Brain pericyte (primary cell): ENCODE measurements at regions not wholly inside any gene's neighbourhood (a gene's known extent, or its start where the extent isn't known, plus 50 kb on each side); places are given as distances from the start of the nearest gene placed in this dataset.
A peak's percentile ranks its signal among the peaks of the same experiment; 100 is the strongest.

Source experiments
- DNase-seq: peaks from one replicate; pipeline ENCODE4 v3.0.0-alpha.2; 2012; ENCODE audit warnings: low read depth, low spot score

DNA sequence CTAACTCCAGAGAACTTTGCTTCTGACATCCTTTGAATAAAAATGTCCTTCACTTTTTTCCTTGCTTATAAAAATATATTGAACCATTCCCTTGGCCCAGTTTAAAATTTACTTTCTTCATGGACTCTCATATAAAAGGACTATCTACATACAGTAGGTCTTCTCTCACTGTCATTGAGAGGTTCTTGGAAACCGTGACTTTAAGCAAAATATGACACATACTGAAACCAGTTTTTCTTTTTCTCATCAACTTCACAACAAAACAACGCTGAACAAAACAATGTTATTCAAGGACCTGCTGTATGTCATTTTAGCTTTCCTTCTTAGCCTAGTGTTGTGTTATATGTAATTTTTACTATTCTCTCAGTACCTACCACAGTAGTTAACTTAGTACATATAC lies 496.8 kb downstream of the CENPC start:
- no peak for DNase-seq

DNA sequence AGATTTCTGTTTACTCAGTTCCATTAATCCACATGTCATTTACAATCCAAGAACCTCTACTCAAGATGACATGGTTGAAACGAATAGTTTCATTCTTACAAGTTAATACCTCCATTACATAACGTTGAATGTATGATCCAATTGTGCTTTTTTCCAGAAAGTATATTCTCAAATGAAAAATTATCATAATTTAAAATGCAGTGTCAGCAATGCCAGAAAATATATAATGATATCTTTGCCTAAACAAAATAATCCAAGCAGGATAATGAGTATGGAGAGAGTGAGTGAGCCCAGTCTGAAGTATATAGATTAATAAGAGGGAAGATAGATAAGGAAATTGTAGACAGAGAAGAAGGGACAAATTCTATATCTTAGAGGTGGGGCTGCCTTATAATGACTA lies 505.0 kb downstream of the CENPC start:
- no peak for DNase-seq

DNA sequence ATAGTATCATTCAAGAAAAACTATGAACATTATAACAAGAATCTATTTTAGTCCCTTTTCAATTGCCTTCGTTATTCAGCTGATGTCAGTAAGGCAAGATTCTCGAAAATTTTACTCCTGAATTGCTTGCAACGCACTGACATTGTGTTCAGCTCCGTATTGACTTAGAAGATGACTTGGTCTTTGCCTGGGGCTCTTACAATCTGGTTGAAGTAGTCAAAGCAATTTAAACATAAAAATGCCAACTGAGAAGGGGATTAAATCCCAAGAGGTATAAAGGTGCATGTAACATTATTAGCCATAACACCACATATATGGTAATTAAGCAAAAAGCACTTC lies 507.1 kb downstream of the CENPC start:
- no peak for DNase-seq

DNA sequence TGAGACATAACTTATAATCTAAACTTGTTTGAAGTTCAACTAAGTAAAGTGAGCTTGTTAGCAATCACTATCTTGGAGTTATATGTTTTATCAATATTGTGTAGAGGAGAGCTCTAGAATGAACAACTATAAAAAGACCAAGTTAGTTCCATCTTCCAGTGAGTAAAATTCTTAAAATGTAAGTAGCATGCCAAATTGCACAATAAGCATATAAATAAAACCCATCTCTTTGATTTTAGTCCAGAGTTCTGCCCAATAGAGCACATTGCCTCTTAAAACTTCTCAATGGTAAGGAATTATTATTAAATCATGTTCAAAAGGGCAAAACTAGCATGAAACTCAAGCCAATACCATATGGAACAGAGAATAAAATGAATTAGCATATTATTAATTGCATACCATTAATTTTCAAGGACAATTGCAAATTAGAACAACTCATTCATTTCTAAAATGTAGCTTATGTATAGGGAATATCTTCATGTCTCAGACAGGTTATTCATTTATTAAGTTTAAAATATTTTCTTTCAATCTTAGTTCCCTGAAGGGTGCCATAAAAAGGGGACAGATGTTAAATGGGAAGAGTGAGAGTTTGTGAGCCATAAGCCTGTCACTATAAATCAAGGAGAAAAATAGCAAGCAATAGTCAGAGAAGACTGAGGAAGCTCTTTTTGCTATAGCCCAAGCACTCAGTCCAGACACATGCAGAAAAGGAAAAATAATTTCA lies 507.6 kb downstream of the CENPC start:
- no peak for DNase-seq

DNA sequence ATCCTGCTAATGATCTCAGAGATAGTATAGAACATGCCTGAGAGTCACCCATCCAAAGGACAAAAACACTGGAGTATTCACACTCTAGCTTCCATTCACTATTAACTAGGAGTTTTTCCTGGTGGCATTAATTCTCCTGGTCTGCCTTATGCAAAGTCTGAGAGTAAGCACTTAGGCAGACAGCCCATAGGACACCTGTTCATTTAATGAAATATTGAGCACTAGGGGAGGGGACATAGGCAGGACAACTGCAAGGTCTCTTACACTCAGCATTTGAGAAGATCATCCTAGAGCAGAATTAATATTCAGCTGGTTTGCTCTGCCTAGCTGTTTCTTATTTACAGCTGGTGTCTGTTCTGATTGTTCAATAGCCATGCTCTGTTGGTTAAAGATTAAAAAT lies 508.5 kb downstream of the CENPC start:
- DNase-seq, result no peak

DNA sequence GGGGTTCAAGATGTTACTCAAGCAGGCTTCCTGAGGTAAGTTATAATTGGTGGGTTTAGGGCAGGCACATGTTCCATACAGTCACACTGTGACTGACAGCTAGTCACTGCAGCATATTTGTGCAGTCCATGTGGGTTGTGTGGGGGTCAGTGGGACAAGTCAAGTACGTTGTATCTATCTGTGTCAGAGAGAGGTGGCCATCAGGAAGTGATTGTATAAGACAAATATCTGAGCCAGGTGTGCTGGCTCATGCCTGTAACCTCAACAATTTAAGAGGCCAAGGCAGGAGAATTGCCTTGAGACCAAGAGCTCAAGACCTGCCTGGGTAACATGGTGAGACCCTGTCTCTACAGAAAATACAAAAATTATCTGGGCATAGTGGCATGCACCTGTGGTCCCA lies 509.3 kb downstream of the CENPC start:
- DNase-seq, result no peak

DNA sequence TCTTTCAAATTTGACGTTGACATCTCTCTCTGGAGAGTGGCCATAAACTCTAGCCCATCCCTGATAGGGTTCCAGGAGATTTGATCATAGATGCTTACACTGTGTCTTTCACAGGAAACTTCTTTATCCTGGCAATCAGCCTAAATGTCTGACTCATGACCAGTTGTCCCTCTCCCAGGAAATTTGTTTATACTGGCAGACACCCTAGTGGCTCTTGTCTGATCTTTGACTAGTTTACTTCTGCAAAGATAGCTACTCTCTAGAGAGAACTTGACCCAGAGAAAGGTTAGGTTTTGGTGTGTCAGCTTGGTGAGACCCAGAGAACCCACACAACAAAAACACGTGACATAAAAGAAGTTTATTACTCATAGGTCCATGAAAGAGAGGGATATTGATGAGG lies 509.8 kb downstream of the CENPC start:
- DNase-seq, result peak; percentile 69

DNA sequence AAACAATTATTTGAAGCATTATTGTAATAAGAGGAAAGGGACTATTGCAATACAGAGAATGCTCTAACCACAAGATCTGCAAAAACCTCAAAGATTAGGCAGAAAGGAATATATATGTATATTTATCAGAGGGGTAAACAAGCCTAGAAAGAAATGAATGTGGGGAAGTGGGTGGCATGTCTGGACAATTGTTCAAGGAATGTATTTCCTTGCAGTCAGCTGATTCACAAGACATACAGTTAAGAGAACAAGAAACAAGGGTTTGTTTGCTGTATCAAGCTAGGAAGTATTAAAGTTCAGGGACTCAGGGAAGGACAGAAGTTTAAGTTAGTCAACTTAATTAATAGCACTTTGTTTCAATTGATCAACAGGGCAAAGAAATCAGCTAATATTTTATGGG lies 514.7 kb downstream of the CENPC start:
- no peak for DNase-seq

DNA sequence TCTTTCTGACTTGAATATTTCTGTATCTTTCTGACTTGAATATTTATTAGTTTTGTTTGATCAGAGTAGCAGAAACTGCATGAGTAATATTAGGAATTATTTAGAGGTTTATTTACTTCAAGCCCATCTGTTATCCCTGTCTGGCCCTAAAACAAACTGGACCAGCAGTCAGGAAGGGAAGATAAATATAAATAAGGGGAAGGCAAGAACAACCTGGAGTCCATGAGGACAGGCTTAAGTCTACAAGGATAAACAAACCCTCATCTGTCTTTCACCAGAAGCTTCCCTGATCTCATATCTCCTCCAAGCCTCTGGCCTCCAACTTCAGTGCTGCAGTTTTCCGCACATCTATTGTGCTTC lies 524.9 kb downstream of the CENPC start:
- no peak for DNase-seq

DNA sequence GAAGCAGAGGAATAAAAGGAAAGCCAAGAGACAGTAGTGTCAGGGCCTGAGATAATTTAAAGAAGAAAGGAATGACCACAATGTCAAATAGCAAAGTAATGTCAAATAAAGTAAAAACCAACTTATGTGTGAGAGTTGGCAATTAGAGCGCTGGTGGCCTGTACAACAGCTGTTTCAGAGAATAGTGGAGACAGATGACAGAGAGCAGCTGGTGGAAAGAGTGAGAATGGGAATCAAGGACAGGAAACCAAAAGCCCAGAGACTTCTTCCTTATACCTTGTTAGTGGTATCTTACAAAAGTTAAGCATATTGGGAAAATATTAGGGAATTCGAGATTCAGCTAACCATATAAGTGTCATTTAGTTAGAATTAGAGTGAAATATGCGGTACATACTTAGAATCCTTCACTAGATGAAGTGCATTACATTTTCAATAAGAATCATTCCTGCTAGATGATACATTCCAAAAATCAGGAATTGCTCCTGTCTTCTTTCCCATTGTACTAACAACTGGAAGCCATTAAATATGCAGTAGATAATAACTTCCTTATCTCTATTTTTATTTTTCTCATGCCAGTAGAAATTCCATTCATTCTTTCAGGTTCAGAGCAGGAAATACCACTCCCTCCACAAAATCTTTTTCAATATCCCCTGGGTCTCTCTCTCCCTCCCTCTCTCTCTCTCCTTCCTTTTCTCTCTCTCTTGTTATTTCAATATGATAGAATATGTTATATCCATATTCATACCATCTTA lies 525.4 kb downstream of the CENPC start:
- DNase-seq, result no peak

DNA sequence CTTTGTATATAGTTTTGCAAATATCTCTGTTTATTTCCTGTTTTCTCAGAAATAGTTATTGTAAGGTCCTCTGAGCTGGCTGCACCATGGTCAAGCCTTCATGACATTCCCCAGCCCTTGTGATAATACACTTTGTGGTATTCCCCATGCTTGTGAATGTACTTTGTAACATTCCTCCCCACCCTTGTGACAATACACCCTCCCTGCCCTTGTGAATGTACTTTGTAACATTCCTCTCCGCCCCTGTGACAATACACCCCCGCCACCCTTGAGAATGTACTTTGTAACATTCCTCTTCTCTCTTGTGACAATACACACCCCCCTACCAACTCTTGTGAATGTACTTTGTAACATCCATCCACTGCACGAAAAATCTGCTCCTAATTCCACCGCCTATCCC lies 530.7 kb downstream of the CENPC start:
- no peak for DNase-seq

DNA sequence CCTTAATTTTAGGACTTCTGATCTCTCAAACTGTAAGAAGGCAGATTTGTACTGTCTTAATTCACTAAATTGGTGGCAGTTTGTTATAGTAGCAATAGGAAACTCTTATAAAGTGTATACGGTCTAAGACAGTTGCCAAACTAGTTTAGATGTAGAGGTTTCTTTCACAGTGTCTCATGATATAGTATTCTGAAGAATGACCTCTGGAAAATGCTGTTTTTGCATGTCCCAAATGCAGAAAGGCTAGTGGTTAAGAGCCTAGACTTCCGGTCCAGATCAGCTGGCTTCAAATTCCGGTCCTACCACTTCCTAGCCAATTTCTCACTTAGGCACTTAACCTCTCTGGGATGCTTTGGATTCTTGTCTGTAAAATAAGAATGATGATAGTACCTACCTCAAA lies 538.5 kb downstream of the CENPC start:
- no peak for DNase-seq

DNA sequence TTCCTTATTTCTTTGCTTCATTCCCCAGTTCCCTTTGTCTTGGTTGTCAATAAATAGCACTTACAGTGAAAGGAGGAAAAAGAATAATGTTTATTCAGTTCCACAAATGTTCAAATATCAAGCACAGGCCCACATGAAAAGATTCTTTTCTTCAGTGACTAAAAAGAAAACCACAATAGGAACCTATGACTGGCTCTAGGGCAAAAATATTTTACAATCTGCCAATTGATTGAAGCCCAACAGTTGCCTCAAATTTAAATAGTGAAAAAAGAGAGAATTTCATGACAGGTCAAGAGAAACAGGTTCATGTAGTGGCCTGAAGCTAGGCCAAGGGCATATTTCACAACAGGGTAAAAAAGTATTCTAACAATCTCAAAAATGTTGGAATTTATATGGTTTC lies 553.8 kb downstream of the CENPC start:
- DNase-seq, result no peak

DNA sequence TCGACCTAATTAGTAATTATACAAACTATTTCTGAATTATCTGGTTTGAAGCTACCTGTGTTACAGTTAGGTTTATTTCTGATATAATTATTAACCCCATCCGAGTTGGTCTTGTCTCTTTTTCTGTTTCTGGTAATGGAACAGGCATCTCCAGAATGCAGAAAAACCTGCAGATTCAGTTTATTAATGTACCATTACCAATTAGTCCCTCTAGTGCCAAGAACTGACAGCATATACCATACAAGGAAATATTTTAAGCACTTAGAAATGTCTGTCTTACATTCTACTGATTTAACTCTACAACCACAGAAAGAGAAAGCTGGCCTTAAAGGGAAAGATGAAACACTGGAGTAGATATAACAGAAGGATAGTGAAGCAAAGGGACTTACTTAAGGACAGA lies 570.6 kb downstream of the CENPC start:
- no peak for DNase-seq

DNA sequence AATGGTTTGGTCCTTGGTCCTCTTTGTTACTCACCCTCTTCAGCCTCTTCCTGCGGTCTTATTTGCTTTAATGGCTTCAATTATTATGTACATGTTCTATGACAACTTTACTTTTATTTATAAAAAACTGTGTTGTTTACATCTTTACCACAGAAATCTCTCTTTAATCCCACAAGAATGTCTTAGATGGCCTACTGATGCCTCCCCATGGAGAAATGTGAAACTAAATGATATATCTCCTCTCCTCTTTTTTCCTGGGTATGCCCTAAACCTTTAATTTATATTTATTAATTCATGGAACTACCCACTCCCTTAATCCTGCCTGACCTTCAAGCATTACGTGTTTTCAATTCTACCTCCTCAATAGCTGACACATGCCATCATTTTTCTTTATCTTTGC lies 573.2 kb downstream of the CENPC start:
- DNase-seq, result no peak

DNA sequence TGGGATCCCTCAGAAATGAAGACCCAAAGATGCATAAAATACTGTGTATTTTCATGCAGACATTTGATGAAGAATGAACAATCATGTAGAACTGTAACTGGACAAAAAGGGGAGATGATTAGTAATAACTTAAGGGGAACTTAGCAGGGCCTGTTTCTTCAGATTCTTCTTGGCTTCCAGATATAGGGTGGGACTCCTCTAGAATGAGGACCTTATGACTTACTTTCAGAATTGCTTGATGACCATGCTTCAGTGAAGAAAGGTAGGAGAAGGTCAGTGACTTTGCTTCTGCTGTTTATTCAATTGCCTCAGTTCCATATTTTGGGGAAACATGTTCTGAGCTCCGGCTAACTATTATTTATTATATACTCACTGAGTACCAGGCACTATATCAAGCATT lies 580.8 kb downstream of the CENPC start:
- no peak for DNase-seq

DNA sequence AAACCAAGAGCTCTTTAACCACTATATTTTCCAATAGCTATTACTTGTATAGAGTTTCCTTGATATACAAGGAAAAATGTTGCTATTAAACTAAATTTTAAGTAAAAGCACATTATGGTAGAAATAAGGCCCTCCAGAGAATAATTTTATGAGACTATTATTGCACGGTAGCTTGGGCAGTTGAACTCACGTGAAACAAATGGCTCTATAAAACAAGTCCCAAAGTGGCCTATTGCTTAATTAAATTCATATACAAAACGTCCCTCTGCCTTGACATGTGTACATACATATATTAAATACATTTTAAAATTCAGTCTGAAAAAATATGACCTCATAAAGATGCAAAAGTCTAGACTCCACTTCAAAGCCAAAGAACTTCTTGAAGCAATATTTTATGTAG lies 582.2 kb downstream of the CENPC start:
- no peak for DNase-seq

DNA sequence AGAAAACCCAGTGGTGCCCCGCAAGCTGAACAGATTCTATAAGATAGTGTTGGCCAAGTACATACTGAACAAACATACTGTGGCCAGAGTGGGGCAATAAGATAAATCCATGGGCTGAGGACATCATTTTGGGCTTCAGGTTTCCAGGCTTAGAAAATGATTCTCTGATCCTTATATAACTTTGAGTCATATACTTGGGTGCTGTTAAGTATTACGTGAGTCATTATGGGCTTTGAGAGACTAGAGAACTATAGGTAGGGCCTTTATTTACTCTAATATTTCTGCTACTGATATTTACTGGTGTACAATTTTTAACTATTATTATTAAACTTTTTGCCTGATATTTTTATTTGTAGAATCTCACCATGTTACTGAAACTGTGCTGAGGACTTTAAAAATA lies 586.1 kb downstream of the CENPC start:
- no peak for DNase-seq

DNA sequence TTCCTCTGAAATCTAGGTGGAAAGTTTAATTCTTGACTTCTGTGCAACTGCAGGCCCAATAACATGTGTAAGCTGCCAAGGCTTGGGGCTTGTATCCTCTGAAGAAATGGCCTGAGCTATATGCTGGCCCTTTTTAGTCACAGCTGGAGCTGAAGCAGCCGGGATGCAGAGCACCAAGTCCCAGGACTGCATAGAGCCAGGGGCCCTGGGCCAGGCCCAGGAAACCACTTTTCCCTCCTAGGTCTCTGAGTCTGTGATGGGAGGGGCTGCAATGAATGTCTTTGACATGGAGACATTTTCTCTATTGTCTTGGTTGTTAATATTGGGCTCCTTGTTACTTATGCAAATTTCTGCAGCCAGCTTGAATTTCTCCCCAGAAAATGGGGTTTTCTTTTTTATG lies 588.5 kb downstream of the CENPC start:
- DNase-seq, result no peak

DNA sequence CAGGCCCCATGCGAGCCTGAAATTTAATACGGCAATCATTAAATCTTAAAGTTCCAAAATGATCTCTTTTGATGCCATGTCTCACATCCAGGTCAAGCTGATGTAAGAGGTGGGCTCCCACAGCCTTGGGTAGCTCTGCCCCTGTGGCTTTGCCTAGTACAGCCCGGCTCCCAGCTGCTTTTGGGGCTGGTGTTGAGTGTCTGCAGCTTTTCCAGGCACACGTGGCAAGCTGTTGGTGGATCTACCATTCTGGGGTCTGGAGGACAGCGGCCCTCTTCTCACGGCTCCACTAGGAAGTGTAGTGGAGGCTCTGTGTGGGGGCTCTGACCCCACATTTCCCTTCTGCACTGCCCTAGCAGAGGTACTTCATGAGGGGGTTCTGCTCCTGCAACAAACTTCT lies 588.9 kb downstream of the CENPC start:
- DNase-seq, result no peak

DNA sequence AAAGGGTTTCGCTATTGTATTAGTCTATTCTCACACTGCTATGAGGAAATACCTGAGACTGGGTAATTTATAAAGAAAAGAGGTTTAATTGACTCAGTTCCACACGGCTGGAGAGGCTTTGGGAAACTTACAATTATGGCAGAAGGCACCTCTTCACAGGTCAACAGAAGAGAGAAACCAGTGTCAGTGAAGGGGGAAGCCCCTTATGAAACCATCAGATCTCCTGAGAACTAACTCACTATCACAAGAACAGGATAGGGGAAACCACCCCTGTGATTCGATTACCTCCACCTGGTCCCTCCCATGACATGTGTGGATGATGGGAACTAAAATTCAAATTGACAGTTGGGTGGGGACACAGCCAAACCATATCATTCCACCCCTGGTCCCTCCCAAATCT lies 589.5 kb downstream of the CENPC start:
- no peak for DNase-seq

DNA sequence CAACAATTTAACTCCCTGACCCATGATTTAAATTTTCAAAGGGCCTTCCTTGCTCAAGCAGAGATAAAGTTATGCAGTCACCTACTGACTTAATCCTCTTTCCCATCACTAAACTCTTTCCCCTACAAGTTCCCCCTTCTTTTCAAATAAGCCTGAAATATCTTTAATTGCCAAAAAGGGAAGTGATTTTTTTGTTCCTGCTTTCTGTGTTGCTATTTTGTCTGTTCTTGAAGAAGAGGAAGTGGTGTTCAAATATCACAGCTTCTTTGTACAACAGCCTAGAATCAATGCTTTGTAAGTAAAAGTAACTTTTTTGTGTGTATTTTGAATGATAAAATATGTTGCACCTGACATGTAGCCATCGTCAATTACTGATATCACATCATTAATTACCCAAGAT lies 595.9 kb downstream of the CENPC start:
- DNase-seq, result no peak

DNA sequence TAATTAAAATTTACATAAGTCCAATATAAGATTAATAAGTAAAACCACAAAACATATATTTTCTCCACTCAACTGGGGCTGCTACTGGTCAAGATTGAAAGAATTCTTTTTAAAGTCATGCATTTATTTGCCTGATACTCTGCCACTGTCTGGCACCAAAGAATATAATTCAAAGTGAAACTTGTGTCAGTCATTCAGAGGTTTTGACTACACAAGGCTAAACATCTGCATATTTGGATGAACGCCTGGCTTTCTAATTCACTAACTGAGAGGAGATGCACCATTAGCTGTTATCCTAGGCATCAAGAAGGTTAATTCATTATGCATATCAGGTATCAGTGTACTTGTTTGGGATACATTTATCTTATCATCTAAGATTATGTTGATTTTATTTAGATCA lies 598.5 kb downstream of the CENPC start:
- no peak for DNase-seq

DNA sequence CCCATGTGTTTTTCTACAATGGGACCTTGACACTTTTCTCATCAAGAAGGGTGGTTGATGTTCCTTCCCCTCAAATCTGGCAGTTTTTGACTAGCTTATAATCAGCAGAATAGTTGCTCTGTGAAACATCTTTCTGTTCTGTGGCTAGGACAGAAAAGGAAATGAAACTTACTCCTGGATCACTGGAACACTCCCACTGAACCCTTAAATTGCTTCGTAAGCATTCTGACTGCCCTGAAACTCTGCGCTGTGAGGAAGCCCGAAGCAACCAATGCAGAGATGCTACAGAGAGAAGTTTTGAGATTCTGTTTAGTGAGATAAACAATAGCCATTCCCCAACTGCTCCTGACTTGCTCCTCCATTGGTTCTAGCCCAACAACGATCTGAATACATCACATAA lies 602.2 kb downstream of the CENPC start:
- no peak for DNase-seq
